IMR-90 (cell line): ENCODE measurements at regions not wholly inside any gene's neighbourhood (a gene's known extent, or its start where the extent isn't known, plus 50 kb on each side); places are given as distances from the start of the nearest gene placed in this dataset.

Experiments
- ATAC-seq: fragments of 200-7000 bp; cut with Tn5 transposase; 2 replicates; pipeline ENCODE4 v1.9.1; 2020; ENCODE audit warnings: low read depth, mild to moderate bottlenecking, moderate library complexity
- BruUV-seq: library from RNA; stranded (reverse); fragments of 400-500 nt; replicated peaks from 2 replicates; lab custom pipeline; 2021; lab: Mats Ljungman, UMichigan
- CTCF ChIA-PET: fragments of 300-600 bp; formaldehyde crosslinking; extraction: SDS; loops from one replicate; lab custom pipeline; 2021; ENCODE audit warnings: antibody characterized with exemption; lab: Yijun Ruan, JAX
- POLR2A ChIA-PET: fragments of 300-600 bp; sonication (Branson Sonifier 250); formaldehyde crosslinking; loops from one replicate; lab custom pipeline; 2022; ENCODE audit warnings: antibody characterized with exemption; ENCODE audit not compliant: unreplicated experiment; lab: Charles Lee
- DNase-seq: peaks from one replicate; pipeline ENCODE4 v3.0.0; 2013
- H2AFZ ChIP-seq: replicated peaks from 2 replicates; pipeline ENCODE3; 2013; ENCODE audit warnings: low read length, mild to moderate bottlenecking; ENCODE audit not compliant: poor library complexity
- H2AK5ac ChIP-seq: 2 replicates; pipeline ENCODE4 v1.6.1; 2013; ENCODE audit warnings: low read depth, low read length, inconsistent platforms
- H2AK9ac ChIP-seq: replicated peaks from 2 replicates; pipeline ENCODE3; 2013; ENCODE audit warnings: mild to moderate bottlenecking, low read depth, low read length, moderate library complexity; ENCODE audit not compliant: poor library complexity
- H2BK120ac ChIP-seq: 2 replicates; pipeline ENCODE4 v1.6.1; 2013; ENCODE audit warnings: low read depth, low read length, inconsistent platforms
- H2BK15ac ChIP-seq: 3 replicates; pipeline ENCODE4 v1.6.1; 2013; ENCODE audit warnings: low read depth, low read length, inconsistent platforms
- H2BK20ac ChIP-seq: 2 replicates; pipeline ENCODE4 v1.6.1; 2013; ENCODE audit warnings: low read depth, mild to moderate bottlenecking, inconsistent platforms, low read length, moderate library complexity
- H2BK5ac ChIP-seq: 2 replicates; pipeline ENCODE4 v1.6.1; 2013; ENCODE audit warnings: mild to moderate bottlenecking, low read depth, low read length, inconsistent platforms; ENCODE audit not compliant: poor library complexity, severe bottlenecking
- H3K14ac ChIP-seq: replicated peaks from 2 replicates; pipeline ENCODE4 v1.6.1; 2013; ENCODE audit warnings: low read depth, low read length, inconsistent platforms
- H3K18ac ChIP-seq: 2 replicates; pipeline ENCODE4 v1.6.1; 2013; ENCODE audit warnings: low read depth, low read length, control low read depth
- H3K23ac ChIP-seq: 2 replicates; pipeline ENCODE4 v1.6.1; 2013; ENCODE audit warnings: low read depth, low read length, inconsistent platforms
- H3K27ac ChIP-seq: 2 replicates; pipeline ENCODE4 v1.5.1; 2013; ENCODE audit warnings: mild to moderate bottlenecking, control low read depth, low read length; ENCODE audit not compliant: insufficient read depth
- H3K27me3 ChIP-seq: 2 replicates; pipeline ENCODE4 v1.6.1; 2013; ENCODE audit warnings: low read length; ENCODE audit not compliant: control insufficient read depth, insufficient read depth
- H3K36me3 ChIP-seq: 2 replicates; pipeline ENCODE4 v1.6.1; 2013; ENCODE audit warnings: low read length, mixed read lengths; ENCODE audit not compliant: control insufficient read depth, insufficient read depth
- H3K4ac ChIP-seq: 2 replicates; pipeline ENCODE4 v1.6.1; 2013; ENCODE audit warnings: low read depth, low read length, inconsistent platforms
- H3K4me1 ChIP-seq: 2 replicates; pipeline ENCODE4 v1.6.1; 2013; ENCODE audit warnings: low read length, mixed read lengths; ENCODE audit not compliant: control insufficient read depth, insufficient read depth
- H3K4me2 ChIP-seq: 2 replicates; pipeline ENCODE4 v1.6.1; 2013; ENCODE audit warnings: low read depth, mild to moderate bottlenecking, control low read depth, low read length, moderate library complexity
- H3K4me3 ChIP-seq: 2 replicates; pipeline ENCODE4 v1.5.1; 2013; ENCODE audit warnings: low read depth, mild to moderate bottlenecking, control low read depth, low read length, moderate library complexity; ENCODE audit not compliant: insufficient read depth
- H3K56ac ChIP-seq: 2 replicates; pipeline ENCODE4 v1.6.1; 2013; ENCODE audit warnings: low read length, inconsistent platforms; ENCODE audit not compliant: insufficient read depth; ENCODE audit errors: extremely low read depth
- H3K79me1 ChIP-seq, 2 experiments: 2 replicates each; pipeline ENCODE4 v1.6.1; 2013; ENCODE audit warnings: low read length in 2 of 2, inconsistent platforms in 1 of 2, low read depth in 1 of 2
- H3K9ac ChIP-seq: 2 replicates; pipeline ENCODE4 v1.6.1; 2013; ENCODE audit warnings: low read depth, low read length, control low read depth
- H3K9me1 ChIP-seq: 2 replicates; pipeline ENCODE4 v1.6.1; 2013; ENCODE audit warnings: low read length, inconsistent platforms; ENCODE audit not compliant: insufficient read depth
- H3K9me3 ChIP-seq: 2 replicates; pipeline ENCODE4 v1.6.1; 2013; ENCODE audit warnings: low read length; ENCODE audit not compliant: control insufficient read depth, insufficient read depth
- H4K20me1 ChIP-seq: 2 replicates; pipeline ENCODE4 v1.6.1; 2013; ENCODE audit warnings: low read length, inconsistent platforms; ENCODE audit not compliant: insufficient read depth
- H4K5ac ChIP-seq: 2 replicates; pipeline ENCODE4 v1.6.1; 2013; ENCODE audit warnings: mild to moderate bottlenecking, low read depth, low read length, control low read depth
- H4K8ac ChIP-seq, 2 experiments: 2 replicates each; pipeline ENCODE4 v1.6.1; 2013; ENCODE audit warnings: low read depth in 2 of 2, low read length in 2 of 2, control low read depth in 1 of 2, inconsistent platforms in 1 of 2
- H4K91ac ChIP-seq: 2 replicates; pipeline ENCODE4 v1.6.1; 2013; ENCODE audit warnings: low read depth, low read length, inconsistent platforms; ENCODE audit not compliant: insufficient read depth
- BHLHE40 ChIP-seq: fragments of 150-350 bp; IDR thresholded peaks from 2 replicates; pipeline ENCODE4 v1.6.1; 2016; ENCODE audit warnings: mild to moderate bottlenecking, low read depth, low read length
- FOS ChIP-seq: fragments of 150-350 bp; IDR thresholded peaks from 2 replicates; pipeline ENCODE4 v1.6.1; 2016; ENCODE audit warnings: low read depth, low read length
- MAFK ChIP-seq: IDR thresholded peaks from 2 replicates; pipeline ENCODE4 v1.6.1; 2012; ENCODE audit warnings: low read depth, low read length, improper control_type of control experiment
- MAZ ChIP-seq: IDR thresholded peaks from 2 replicates; pipeline ENCODE4 v1.6.1; 2012; ENCODE audit warnings: low read depth, mild to moderate bottlenecking, low read length, improper control_type of control experiment, moderate library complexity, borderline replicate concordance
- MXI1 ChIP-seq: IDR thresholded peaks from 2 replicates; pipeline ENCODE4 v1.6.1; 2012; ENCODE audit warnings: low read depth, mild to moderate bottlenecking, low read length, moderate library complexity, borderline replicate concordance
- NFE2L2 ChIP-seq: fragments of 150-350 bp; IDR thresholded peaks from 2 replicates; pipeline ENCODE4 v1.6.1; 2016; ENCODE audit warnings: low read depth, mild to moderate bottlenecking, low read length
- RCOR1 ChIP-seq: IDR thresholded peaks from 2 replicates; pipeline ENCODE4 v1.6.1; 2012; ENCODE audit warnings: mild to moderate bottlenecking, low read length, improper control_type of control experiment; ENCODE audit not compliant: insufficient replicate concordance
- RFX5 ChIP-seq: IDR thresholded peaks from 2 replicates; pipeline ENCODE4 v1.8.0; 2012; ENCODE audit warnings: low read depth, mild to moderate bottlenecking, low read length, moderate library complexity
- WGBS, 2 experiments: methylation state at CpG; one replicate each; pipeline versions ENCODE4 v1.1.5 to v1.1.7; 2013; ENCODE audit warnings: missing lambda C conversion rate in 2 of 2; ENCODE audit not compliant: insufficient read length in 1 of 2; ENCODE audit errors: extremely low coverage in 2 of 2; 5-methylcytosine and 5-hydroxymethylcytosine counted together
- dilution Hi-C: fragments of 300-500 bp; cut with HindIII; formaldehyde crosslinking; loops from one replicate; pipeline ENCODE4 v1.14.3; 2018; ENCODE audit warnings: low sequenced_read_pairs; ENCODE audit not compliant: unreplicated experiment
- in situ Hi-C: fragments of 300-500 bp; cut with MboI; formaldehyde crosslinking; loops from 3 replicates; pipeline ENCODE4 v1.14.3; 2019; ENCODE audit warnings: low sequenced_read_pairs, inconsistent platforms, mixed read lengths
- intact Hi-C: fragments of 100-400 bp; cut with micrococcal nuclease; formaldehyde crosslinking; loops from 2 replicates; pipeline ENCODE4 v1.10.0; 2022
- TF ChIP-seq, protein P1 (sequence below): conservative IDR thresholded peaks from 2 replicates; pipeline ENCODE4 v1.5.1; 2012; ENCODE audit warnings: mild to moderate bottlenecking, low read depth, low read length, improper control_type of control experiment
- TF ChIP-seq, protein P2 (sequence below): fragments of 150-350 bp; IDR thresholded peaks from 2 replicates; pipeline ENCODE4 v1.6.1; 2017; ENCODE audit warnings: mild to moderate bottlenecking, antibody characterized with exemption, low read length, low read depth

DNA sequence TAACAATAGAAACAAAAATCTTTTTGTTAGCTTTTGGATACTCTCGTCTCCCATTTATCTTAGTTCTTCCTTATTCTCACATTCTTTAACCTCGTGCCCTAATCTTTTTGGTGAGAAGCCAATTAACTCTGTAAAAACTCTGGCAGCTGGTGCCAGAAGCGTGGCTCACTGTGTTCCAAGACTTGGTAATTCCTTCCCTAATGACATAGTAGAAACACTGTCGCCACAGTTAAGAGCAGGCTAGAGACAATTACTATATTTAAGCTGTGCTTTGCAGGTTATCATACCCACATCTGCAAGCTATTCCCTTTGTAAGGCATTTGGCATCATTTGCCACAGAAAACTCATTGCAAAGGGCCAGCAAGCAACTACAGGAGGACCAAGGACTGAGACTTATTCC is 160.9 kb upstream of the PIK3R1 start:
- H2BK120ac ChIP-seq, result no peak overlapping the region
- BruUV-seq, result no TSS peak
- no peak overlapping the region for H4K8ac ChIP-seq
- ATAC-seq, result no peak
- H3K27me3 ChIP-seq, result no peaks in the 10 kb centered on the region
- intact Hi-C loops, result no loop called here
- H3K4me1 ChIP-seq, result no peaks in the 10 kb centered on the region
- H3K79me1 ChIP-seq, result no peaks in the 10 kb centered on the region
- no peak overlapping the region for H3K18ac ChIP-seq
- H3K4ac ChIP-seq, result no peak overlapping the region
- H2AFZ ChIP-seq, result no peak overlapping the region
- in situ Hi-C loops, result no loop called here
- no peaks in the 10 kb centered on the region for H3K9me3 ChIP-seq
- H4K5ac ChIP-seq, result no peak overlapping the region
- no peak overlapping the region for H3K56ac ChIP-seq
- ChIA-PET POLR2A (no interaction called here), CTCF (no interaction called here)
- no peak overlapping the region for H3K4me3 ChIP-seq
- no peak for TF ChIP-seq FOS
- no peak for TF ChIP-seq MAFK
- no peak for TF ChIP-seq NFE2L2
- TF ChIP-seq MAZ, result no peak
- TF ChIP-seq, protein P1, sequence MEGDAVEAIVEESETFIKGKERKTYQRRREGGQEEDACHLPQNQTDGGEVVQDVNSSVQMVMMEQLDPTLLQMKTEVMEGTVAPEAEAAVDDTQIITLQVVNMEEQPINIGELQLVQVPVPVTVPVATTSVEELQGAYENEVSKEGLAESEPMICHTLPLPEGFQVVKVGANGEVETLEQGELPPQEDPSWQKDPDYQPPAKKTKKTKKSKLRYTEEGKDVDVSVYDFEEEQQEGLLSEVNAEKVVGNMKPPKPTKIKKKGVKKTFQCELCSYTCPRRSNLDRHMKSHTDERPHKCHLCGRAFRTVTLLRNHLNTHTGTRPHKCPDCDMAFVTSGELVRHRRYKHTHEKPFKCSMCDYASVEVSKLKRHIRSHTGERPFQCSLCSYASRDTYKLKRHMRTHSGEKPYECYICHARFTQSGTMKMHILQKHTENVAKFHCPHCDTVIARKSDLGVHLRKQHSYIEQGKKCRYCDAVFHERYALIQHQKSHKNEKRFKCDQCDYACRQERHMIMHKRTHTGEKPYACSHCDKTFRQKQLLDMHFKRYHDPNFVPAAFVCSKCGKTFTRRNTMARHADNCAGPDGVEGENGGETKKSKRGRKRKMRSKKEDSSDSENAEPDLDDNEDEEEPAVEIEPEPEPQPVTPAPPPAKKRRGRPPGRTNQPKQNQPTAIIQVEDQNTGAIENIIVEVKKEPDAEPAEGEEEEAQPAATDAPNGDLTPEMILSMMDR, result no peak
- TF ChIP-seq MXI1, result no peak
- no peak for TF ChIP-seq BHLHE40
- TF ChIP-seq, protein P2, sequence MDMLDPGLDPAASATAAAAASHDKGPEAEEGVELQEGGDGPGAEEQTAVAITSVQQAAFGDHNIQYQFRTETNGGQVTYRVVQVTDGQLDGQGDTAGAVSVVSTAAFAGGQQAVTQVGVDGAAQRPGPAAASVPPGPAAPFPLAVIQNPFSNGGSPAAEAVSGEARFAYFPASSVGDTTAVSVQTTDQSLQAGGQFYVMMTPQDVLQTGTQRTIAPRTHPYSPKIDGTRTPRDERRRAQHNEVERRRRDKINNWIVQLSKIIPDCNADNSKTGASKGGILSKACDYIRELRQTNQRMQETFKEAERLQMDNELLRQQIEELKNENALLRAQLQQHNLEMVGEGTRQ, result no peak
- no peak for TF ChIP-seq RFX5
- no peak for TF ChIP-seq RCOR1
- H3K4me2 ChIP-seq, result no peak overlapping the region
- H3K23ac ChIP-seq, result no peak overlapping the region
- no peak overlapping the region for H3K9ac ChIP-seq
- no peaks in the 10 kb centered on the region for H4K20me1 ChIP-seq
- WGBS, 2 experiments, result 100% methylated on average over 1 of the region's 4 CpGs; no CpG with 5 or more reads in 1 of the 2 experiments
- H2AK9ac ChIP-seq, result no peak overlapping the region
- H3K27ac ChIP-seq, result no peak overlapping the region
- H2AK5ac ChIP-seq, result no peak overlapping the region
- H3K36me3 ChIP-seq, result no peaks in the 10 kb centered on the region
- no peak overlapping the region for H3K14ac ChIP-seq
- no peak for DNase-seq
- dilution Hi-C loops, result no loop called here
- H2BK15ac ChIP-seq, result no peak overlapping the region
- H4K91ac ChIP-seq, result no peak overlapping the region
- H2BK5ac ChIP-seq, result no peak overlapping the region
- no peaks in the 10 kb centered on the region for H3K9me1 ChIP-seq
- H2BK20ac ChIP-seq, result no peak overlapping the region
